ACHN (cell line): ENCODE measurements at regions not wholly inside any gene's neighbourhood (a gene's known extent, or its start where the extent isn't known, plus 50 kb on each side); places are given as distances from the start of the nearest gene placed in this dataset.
A peak's percentile ranks its signal among the peaks of the same experiment; 100 is the strongest.

Experiments used
- DNase-seq: peaks from one replicate; pipeline ENCODE4 v3.0.0-alpha.2; 2015
- in situ Hi-C: cut with HindIII; loops from 2 replicates; pipeline ENCODE4 v1.10.0; 2017; ENCODE audit warnings: low sequenced_read_pairs, low pct_ligation_motif_present, low pct_unique_long_range_greater_than_20kb

DNA sequence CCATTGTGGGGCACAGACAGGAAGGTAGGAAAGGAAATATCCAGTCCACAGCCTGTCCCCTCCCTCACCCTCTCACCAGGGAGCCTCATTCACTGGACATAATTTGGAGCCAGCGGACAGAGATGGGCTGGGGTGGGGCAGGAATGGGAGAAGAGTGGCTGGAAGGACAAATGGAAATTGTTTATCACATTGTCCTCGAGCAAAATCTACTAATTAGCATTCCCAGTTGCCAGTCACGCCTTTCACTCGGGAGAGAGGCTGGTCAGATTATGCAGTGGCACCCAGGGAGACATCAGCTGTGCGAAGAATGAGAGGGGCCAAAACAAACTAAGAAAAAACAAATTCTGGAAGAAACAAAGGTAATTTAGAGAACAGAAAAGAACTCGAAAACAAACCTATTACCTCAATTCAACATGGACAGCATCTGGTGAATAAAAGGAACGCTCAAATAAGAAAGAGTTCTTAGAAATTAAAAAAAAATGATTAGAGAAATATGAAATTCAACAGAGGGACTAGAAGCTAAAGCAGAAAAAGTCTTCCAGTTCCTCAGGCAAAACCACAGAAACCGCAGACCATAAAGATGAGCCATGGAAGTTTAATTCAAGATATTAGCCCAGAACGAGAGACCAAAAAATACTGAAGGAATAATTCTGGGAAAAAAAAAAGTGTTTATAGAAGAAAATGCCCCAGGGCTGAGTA, 108.5 kb upstream of the RALGAPA2 start:
- in situ Hi-C loops, result no loop called here

DNA sequence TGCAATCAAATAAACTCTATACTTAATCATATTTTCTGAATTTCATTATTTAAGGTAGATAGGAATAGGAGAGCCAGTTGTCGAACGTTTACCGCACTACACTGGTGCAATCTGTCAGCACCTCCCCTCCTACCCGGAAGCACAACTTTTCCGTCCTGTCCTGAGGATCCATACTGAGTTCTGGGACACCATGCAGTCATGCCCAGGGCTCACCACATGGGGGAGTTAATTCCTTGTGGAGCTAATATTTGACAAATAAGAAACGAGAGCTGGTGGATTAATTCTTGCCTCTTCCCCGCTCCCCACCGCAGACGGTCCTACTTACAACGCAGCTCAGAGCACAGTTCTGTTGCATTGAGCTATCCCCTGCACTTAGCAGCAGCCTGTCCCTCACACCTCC, 107.7 kb upstream of the RALGAPA2 start:
- in situ Hi-C loops, result no loop called here
- DNase-seq, result peak; percentile 9

More for the DNA sequence above, 108.5 kb upstream of the RALGAPA2 start:
- DNase-seq, result no peak

DNA sequence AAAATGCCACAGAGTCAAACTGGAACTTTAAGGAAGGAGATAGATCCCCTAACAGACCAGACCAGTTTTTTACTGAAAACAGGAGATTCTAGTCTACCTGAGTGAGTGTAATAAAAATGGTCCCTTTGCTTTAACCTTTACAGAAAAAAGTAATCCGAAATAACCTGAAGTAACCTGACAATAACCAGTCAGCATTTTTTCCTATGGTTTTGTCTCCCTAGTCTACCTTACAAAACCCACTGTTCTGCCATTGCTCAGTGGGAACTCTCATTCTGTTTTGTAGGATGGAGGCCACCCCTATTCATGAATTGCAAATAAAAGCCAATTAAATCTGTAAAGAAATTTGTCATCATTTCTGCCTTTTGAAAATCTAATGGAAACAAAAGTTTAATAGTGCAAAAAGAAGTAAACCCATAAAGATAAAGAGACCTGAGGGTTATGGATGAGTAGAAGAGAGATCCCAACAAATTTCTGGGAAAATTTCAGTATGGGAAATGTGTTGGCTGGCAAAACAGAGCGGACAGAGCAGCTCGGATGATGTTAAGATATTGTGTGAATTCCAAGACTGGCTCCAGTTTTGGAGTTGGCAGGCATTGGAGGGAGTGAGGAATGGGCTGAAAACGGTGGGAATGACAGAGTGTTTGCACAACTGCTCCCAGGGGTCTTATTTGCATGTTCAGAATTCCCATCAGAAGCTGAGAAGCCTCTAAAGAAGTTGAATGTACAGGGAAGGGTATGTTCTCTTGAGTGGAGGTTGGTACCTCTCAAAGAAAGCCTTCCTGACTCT, 104.7 kb upstream of the RALGAPA2 start:
- no peak for DNase-seq
- in situ Hi-C loops, result no loop called here

DNA sequence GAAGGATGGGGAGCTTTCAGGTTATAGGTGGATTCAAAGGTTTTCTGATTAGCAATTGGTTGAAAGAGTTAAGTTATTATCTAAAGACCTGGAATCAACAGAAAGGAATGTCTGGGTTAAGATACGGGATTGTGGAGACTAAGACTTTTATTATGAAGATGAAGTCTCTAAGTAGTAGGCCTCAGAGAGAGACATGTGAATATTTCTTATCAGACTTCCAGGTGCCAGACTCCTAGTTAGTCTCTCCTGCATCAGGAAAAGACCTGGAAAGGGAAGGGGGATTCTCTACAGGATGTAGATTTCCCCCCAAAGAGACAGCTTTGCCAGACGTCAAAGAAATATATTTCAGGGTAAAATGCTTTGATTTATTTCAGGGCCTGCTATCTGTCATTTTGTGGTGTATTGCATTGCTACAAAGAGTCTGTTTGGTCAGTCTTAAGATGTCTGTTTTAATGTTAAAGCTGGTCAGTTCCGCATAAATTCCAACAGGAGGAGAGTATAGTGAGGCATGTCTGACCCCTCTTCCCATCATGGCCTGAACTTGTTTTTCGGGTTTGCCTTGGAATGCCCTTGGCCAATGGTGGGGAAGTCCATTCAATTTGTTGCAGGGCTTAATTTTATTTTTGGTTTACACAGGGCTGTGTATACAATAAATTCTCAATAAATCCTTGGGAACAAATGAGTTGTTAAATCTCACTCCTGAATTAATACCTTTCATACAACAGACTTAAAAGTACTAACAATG, 103.4 kb upstream of the RALGAPA2 start:
- in situ Hi-C loops, result no loop called here
- no peak for DNase-seq

DNA sequence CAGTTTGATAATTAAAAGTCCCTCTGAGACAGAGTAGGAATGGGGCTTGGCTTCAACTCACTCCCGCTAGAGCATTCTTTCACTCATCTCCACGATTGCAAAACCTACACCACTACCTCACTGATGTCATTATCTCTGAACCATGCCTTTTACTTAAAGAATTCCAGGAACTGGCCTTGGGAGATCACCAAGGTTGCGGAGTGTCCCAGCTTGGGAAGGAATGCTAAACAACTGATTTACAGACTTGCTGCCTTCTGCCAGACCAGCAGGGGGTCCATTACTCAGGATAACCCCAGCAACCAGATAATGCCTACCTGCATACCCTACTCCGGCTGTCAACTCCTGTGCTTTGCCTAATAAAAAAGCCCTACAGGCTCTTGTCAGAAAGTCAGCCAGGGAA, 102.2 kb upstream of the RALGAPA2 start:
- in situ Hi-C loops, result no loop called here
- DNase-seq, result peak; percentile 38

DNA sequence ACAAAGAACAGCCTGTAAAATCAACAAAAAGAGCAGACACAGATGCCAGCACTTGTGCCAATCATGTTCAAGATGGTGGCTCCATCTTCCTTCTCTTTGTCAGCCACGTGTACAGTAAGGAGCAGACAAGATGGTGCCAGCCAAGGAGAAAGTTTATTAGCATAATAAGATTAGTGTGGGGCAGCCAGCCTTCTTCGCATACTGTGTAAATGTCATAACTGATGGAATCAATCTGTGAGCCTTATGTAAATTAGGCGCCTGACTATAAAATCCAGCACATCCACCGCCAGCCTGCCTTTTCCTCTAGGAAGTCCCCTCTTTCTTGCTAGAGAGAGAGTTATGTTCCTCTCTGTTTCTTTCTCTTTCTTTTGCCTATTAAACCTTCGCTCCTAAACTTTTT, 99.7 kb upstream of the RALGAPA2 start:
- DNase-seq, result no peak
- in situ Hi-C loops, result no loop called here

DNA sequence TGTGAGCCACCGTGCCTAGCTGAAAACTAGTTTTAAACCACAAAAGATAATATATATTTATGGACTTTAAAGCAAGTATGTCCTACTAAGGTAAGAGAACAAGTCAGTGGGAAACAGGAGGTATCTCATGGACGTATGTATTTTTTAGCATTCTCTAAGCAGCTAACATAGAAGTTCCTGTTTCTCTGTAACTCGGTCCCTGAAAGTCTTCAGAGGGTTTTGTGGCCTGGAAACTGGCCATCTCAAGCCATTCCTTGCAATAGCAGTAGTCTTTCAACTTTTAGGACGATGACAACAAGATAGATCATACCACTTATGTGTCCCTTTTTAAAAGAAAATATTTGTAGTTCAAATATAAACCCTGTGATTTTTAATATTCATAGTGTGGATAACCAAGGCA, 95.6 kb upstream of the RALGAPA2 start:
- DNase-seq, result no peak
- in situ Hi-C loops, result no loop called here

DNA sequence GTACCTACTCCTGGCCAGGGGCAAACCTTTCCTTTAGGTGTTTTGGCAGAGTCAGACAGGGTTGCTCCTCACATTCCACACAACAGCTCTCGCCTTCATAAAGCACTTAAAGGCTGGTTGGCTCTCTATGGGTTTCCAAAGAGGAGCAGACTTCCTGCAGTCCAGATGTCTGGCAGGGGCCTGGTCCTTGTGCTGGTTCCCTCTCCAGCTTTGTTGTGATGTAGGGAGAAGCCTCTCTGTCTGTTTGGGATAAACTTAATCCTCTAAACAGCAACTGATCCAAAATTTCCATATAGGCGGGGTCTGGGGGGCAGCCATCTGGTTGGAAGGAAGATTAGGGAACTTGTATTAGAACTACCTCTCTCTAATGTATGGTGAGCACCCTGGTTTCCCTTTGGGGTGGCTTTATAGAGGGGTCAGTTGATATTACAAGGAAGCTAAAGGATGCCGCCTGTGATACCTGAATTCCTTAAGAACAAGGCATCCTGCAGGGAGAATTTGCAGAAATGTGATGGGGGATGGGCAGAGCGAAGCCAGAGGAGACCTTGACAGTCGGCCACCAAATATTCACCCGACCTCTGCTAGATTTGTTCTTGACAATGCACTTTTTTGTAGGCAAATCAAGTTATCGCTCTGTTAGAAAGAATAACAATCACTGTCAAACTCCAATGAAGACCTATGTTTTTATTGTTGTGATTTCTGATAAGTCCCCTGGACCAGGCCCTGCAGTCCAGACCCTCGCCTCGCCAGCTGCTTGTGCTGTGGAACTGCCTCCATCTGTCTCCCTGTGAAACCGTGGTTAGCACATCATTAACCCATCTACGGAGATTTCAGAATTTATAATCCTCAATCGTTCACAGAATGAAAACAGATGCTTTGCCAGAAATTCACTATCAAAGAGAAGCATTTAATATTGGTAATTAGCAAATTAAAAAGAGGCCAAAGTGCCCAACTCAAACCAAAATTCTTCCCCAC, 94.0 kb upstream of the RALGAPA2 start:
- no peak for DNase-seq
- in situ Hi-C loops, result no loop called here

DNA sequence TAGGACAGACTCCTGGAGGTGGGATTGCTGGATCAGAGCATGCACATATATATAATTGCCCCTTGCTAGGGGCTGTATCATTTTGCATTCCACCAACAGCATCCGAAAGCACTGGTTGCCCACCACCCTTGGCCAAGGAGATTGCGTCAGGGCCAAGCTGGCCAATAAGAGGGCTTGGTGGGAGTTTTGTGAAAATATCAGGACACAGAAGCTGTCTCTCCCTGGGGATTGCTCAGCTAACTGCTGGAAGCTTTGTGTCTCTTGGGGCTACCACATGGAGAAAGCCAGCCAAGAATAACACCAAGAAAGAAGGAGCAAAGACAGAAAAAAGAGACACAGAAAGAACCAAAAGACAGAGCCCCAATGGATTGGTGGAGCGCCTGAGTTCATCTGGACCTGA, 90.6 kb upstream of the RALGAPA2 start:
- DNase-seq, result no peak
- in situ Hi-C loops, result no loop called here

DNA sequence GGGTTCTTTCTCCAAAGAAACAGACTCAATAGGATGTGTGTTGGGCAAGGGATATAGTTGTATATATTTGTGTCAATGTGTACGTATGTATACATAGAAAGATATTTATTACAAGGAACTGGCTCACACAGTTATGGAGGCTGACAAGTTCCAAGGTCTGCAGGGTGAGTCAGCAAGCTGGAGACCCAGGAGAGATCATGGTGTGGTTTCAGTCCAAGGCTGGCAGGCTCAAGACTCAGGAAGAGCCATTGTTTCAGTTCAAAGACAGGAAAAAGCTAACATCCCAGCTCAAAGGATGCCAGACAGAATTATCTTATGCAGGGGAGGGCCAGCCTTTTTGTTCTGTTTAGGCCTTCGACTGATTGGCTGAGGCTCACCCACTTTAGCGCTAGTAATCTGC, 89.9 kb upstream of the RALGAPA2 start:
- DNase-seq, result no peak
- in situ Hi-C loops, result no loop called here

DNA sequence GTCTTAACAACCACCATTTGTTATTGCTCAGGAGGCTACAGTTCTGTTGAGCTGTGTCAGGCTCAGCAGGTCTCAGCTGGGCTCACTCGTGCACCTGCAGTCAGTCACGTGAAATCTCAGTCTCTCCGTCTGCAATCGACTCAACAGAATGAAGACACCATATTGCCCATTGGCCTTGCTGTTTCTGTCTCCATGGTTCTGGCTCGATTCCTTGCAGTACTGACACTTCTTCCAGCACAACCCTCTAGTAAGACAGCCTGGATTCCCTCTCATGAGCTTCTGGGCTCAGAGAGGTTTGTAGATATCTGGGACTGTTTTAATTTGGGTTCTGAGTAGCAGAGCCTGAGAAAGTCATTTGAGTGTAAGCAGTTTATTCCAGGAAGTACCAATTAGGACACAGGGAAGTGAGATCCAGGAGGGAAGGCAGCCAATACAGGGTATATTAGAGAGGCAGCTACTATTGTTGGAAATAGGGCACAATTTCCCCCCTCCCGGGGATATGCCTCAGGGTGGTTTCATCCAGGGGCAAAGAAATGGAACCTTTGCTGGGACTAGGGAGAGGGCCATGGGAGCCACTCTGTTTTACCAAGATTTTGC, 87.4 kb upstream of the RALGAPA2 start:
- in situ Hi-C loops, result no loop called here
- DNase-seq, result no peak

DNA sequence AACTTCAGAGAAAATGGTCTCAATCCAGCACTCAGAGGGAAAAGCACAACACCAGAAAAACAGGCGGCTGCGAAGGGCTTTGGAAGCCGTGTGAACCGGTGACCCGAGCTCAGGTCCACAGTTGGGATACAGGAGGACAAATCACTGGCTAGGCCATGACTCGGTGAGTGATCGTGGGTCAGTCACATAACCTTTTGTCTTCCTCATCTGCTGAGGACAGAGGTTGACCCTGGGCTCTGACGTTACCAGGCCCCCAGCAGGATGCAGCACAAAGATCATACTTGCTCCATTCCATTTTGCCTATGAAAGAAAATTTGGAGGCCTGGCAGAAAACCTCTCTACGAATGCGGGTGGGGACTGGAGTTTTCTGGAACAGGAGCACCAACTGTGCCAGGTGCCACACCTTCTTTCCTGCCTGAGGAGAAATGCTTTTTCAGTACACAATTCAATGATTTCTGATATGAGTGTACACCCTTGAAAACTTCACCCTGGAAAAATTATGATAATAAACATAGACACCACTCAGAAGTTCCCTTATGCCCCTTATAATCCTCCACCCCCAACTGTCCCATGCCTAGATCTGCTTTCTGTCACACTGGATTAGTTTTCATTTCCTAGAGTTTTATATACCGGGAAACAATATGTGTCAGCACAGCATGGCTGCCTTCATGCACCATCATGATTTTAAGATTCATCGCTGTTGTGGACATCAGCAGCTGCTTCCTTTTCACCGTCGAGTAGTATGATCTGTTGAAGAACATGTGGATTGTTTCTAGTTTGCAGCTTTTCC, 85.3 kb upstream of the RALGAPA2 start:
- DNase-seq, result no peak

DNA sequence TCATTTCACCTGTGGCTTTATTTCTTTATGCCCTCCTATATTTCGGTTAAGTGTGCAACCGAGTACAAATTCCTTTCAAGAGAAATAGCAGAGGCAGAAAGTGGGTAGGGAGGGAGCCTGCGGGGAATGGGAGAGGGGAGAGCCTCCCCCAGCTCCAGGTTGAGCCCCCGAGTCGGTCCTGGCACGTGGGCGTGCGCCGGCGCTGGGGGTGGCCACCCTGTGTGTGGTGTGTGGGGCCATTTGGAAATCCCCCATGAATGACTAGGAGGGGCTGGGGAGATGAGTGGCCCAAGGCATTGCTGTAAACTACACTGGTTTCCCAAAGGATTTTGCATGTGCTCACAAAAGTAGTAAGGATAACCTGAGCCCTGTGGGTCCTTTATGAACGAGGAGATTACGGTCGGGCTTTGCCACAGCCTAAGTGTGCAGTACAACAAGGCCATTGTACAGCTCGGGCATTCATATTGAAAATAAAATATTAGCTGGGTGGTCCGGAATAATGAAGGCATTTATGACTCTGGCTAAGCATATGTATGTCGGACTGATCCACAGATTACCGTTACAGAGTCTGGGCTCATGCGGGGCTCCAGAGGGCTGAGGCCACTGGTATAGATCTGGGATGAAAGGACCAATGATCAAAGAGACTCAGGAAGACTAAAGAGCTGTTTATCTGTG, 84.5 kb upstream of the RALGAPA2 start:
- in situ Hi-C loops, result no loop called here
- DNase-seq, result no peak

More for the DNA sequence above, 85.3 kb upstream of the RALGAPA2 start:
- in situ Hi-C loops, result no loop called here

DNA sequence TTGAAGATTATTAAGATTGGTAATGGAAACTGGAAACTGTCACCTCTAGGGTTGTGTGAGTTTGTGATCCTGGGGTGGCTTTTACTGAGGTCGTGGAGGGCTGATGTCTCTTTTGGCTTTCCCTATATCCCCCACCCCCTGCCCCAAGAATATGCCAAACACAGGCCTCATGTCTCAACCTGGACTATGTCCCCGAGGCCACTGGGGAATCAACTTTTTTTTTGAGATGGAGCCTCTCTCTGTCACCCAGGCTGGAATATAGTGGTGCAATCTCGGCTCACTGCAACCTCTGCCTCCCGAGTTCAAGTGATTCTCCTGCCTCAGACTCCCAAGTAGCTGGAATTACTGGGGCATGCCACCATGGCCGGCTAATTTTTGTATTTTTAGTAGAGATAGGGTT, 83.3 kb upstream of the RALGAPA2 start:
- in situ Hi-C loops, result no loop called here
- DNase-seq, result no peak

DNA sequence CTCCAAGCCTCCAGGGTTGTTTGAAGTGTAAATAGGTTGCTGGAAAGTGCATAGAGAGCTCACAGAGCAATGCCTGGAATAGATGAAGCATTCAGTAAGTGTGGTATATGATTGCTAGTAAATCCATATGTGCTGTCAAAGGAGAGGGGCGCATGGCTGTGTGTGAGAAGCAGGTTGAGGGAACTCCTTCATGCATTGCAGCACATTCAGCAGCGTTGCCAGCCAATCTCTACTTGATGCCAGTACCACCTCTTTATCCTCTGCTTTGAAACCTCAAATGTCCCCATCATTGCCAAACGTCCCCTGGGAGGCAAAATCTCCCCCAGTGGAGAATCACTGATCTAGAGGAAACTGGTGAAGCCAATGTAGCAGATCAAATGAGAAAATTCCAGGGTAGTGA, 82.7 kb upstream of the RALGAPA2 start:
- in situ Hi-C loops, result no loop called here
- DNase-seq, result no peak

DNA sequence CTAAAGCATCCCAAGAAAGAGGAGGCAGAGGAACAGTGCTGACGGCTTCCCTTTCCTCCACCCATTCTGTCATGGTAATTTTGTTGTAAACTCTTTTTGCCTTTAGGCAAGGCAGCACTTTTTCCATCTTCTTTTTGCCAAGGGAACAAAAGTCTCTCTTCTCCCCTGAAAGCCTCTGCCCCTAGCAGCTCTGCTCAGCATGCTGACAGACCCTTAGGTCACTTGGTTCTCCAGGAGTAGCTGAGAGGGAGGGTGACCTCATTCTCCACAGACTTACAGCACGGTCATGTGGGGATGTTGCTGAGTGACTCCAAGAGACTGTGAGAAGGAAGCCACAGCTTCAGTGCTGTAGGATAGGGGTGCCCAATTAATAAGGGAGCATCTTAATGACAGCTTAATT, 81.1 kb upstream of the RALGAPA2 start:
- in situ Hi-C loops, result no loop called here
- DNase-seq, result no peak
